ENCODE measurements at regions not wholly inside any gene's neighbourhood (a gene's known extent, or its start where the extent isn't known, plus 50 kb on each side); places are given as distances from the start of the nearest gene placed in this dataset.
A peak's percentile ranks its signal among the peaks of the same experiment; 100 is the strongest.
"Not testable (repeated sequence)": the region's sequence is repeated elsewhere in the genome, so short reads cannot be mapped to it uniquely, and the experiment has no call there.

GRCh38 chr5:97234380-97234779, 51.3 kb upstream of the RIOK2 start:
- not testable (repeated sequence) for H3K4me1 Mint-ChIP-seq; H3K27me3 Mint-ChIP-seq (ENCODE audit: low read depth); H3K36me3 Mint-ChIP-seq (ENCODE audit: low read depth); H3K4me3 Mint-ChIP-seq; H3K27ac Mint-ChIP-seq
- H3K9me3 Mint-ChIP-seq: peaks cover 27% of the 10 kb centered on the region

GRCh38 chr5:97242341-97242740, 59.3 kb upstream of the RIOK2 start:
- Mint-ChIP-seq H3K9me3 (peaks cover 16% of the 10 kb centered on the region), H3K27me3 (ENCODE audit: low read depth) (no peaks in the 10 kb centered on the region), H3K27ac (peak overlapping the region in 2 of 3 experiments; percentile 53 to 76), H3K4me3 (peak overlapping the region in 1 of 3 experiments; percentile 32), H3K36me3 (ENCODE audit: low read depth) (no peaks in the 10 kb centered on the region), H3K4me1 (peaks cover 10% of the 10 kb centered on the region)
- TF ChIP-seq CTCF (IDR thresholded peaks at IDR 0.05; ENCODE audit: unreplicated experiment in 3 of 3): no peak

GRCh38 chr5:97243353-97243752, 60.3 kb upstream of the RIOK2 start:
- Mint-ChIP-seq H3K27me3 (ENCODE audit: low read depth) (no peaks in the 10 kb centered on the region), H3K4me1 (peaks cover 10% of the 10 kb centered on the region), H3K4me3 (no peak overlapping the region), H3K9me3 (peaks cover 15% of the 10 kb centered on the region), H3K27ac (peak overlapping the region in 1 of 3 experiments; percentile 42), H3K36me3 (ENCODE audit: low read depth) (no peaks in the 10 kb centered on the region)
- no peak for TF ChIP-seq CTCF (IDR thresholded peaks at IDR 0.05; ENCODE audit: unreplicated experiment in 3 of 3)

GRCh38 chr5:97245386-97245785, 62.3 kb upstream of the RIOK2 start:
- Mint-ChIP-seq H3K4me3 (no peak overlapping the region), H3K36me3 (ENCODE audit: low read depth) (no peaks in the 10 kb centered on the region), H3K27ac (no peak overlapping the region), H3K4me1 (peaks cover 10% of the 10 kb centered on the region), H3K27me3 (ENCODE audit: low read depth) (no peaks in the 10 kb centered on the region), H3K9me3 (peaks cover 10% of the 10 kb centered on the region)
- no peak for TF ChIP-seq CTCF (IDR thresholded peaks at IDR 0.05; ENCODE audit: unreplicated experiment in 3 of 3)

GRCh38 chr5:97250113-97250512, 67.1 kb upstream of the RIOK2 start:
- Mint-ChIP-seq H3K27ac (no peak overlapping the region), H3K27me3 (ENCODE audit: low read depth) (no peaks in the 10 kb centered on the region), H3K9me3 (peaks cover 13% of the 10 kb centered on the region), H3K36me3 (ENCODE audit: low read depth) (no peaks in the 10 kb centered on the region), H3K4me1 (no peaks in the 10 kb centered on the region), H3K4me3 (no peak overlapping the region)
- TF ChIP-seq CTCF (IDR thresholded peaks at IDR 0.05; ENCODE audit: unreplicated experiment in 3 of 3): no peak

GRCh38 chr5:97266076-97266475, 83.0 kb upstream of the RIOK2 start:
- Mint-ChIP-seq H3K36me3 (ENCODE audit: low read depth) (no peaks in the 10 kb centered on the region), H3K9me3 (peaks cover 8% of the 10 kb centered on the region), H3K27ac (no peak overlapping the region), H3K4me1 (no peaks in the 10 kb centered on the region), H3K4me3 (no peak overlapping the region), H3K27me3 (ENCODE audit: low read depth) (no peaks in the 10 kb centered on the region)
- TF ChIP-seq CTCF (IDR thresholded peaks at IDR 0.05; ENCODE audit: unreplicated experiment in 3 of 3): no peak
